NCI-H2107 (cell line): ENCODE measurements at regions not wholly inside any gene's neighbourhood (a gene's known extent, or its start where the extent isn't known, plus 50 kb on each side); places are given as distances from the start of the nearest gene placed in this dataset.
"Not testable (repeated sequence)": the region's sequence is repeated elsewhere in the genome, so short reads cannot be mapped to it uniquely, and the experiment has no call there.

Source experiments
- DNase-seq: peaks from one replicate; lab custom pipeline; 2025; lab: John Stamatoyannopoulos, UW

DNA sequence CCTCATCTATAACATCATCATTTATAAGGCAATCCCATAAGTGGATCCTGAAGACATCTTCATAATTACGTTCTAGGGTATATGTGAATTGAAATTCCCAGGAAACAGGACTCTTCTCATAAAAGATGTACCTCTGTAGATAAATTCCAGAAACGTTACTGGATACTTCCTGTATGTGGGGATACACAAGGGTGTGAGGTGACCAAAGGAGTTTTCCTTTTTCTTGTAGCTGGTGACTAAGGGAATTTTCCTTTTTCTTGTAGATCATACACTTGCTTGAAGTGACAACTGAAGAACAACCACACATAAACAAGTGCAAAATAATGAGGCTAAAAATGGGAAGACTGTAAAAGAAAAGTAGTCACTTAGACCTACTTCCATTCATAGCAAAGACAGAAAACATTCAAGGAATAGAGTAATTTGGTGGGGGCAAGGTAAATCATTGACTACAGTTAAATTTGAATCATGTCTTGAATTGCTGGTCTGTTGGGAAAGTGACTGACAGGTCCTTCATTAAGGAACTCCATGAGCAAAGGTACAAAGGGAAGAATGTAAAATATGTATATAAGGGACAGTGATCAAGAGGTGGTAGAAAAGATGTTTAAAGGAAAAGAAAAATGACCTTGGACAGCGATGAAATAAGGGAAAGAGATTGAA is 53.2 kb upstream of the UBE2E3 start:
- DNase-seq: no peak

DNA sequence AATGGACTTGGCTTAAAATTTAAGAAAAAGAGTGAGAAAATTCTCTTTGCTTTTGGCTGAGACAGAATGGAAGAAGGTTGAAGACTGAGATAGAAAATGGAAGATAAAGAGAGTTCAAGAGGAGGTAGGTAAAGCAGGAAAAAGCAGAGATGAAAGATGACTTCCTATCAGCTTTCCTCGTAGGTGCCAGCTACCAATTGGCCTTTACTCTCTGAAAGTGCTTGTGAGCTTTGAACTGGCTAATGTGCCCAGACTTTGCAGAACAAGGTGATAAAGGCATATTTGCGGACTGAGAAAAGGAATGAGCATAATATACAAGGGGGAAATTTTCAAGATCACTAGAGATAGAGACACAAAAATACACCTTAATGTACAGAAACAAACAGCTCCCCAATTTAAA is 54.7 kb upstream of the UBE2E3 start:
- DNase-seq: no peak

DNA sequence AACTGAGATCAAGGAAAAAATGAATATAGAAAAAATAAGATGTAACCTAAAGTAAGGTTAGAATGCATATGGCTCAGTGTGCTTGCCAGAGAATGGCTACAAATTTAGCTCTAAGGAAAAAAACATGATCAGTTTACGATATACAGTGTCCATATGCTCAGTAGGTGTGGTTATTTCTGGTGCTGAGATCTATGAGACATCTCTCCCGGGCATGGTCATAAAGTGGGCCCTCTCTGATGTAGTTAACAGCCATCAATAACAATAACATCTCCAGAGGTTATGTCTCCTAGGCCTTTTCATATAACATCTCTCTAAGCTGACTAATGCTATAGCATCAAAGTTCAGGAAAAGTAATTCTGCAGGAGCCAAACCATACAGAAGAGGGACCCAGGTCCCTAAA is 56.3 kb upstream of the UBE2E3 start:
- DNase-seq: no peak

DNA sequence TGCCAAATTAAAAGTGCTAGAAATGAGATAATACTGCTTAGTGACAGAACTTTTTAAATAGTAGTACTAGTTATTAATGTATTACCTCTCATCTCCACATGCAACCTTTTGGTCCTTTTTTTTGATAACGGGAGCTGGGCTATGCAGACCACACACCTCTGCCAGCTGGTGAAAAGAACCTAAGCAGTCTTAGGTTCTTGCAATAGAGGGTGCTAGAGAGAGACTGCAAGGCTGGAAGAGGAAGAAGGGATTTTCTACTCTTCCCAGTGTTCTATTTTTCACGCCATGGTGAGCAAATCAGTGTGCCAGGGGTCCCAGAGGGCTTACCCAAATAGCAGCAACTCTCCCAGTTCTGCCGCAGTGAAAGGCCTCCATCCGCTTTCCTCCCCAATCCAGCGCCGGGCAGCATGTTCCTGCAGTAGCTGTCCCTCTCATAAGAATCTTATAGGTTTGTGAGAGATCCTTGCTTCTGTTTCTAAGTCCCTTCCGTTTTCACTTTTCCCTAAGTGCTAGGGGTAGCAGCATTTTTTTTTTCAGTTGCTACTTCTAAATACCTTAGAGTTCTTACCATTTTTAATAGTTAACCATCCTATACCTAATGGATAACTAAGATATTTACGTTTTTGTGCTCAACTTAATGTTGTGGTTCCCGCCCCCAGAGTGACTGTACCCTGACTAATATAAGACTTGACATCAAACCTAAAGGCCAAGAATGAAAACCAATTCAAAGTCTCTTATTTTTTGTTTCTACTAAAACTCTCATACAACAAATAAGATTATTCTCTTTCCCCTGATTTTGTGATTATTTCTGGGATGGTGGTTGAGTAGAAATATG is 69.4 kb upstream of the UBE2E3 start:
- no peak for DNase-seq

DNA sequence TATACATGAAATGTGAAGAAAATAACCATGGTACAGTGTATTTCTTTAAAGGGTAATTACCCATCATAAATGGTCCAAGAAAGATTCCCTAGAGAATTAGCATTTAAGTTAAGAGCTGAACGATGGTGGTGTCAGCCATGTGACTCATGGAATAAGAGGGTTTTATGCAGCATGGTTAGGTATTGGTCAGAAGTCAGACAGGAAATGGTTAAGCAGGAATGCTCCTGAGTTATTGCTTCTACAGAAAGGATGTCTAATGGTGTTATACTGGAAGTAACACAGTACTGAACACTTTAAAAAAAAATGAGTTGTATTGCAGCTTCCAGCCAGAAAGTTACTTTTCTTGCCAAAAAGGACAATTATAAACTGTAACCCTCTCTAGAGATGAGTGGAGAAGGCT is 72.7 kb upstream of the UBE2E3 start:
- no peak for DNase-seq

DNA sequence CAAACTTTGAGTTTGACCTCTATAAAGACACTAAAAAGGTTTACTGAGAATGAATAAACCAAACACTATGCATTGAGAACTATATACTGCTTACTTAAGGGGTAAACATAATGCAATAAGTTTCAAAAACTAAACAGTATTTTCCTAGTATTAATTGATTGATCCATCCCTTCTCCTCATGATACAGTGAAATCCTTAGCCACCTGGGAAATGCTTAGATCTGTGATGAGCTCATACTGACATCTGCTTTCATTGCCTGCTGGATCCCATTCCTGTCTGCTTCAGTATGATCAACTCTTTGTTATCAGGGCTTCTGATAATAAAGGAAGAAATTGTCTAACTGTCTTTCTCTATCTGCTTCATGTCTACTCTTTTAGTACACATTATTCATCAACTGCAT is 74.9 kb upstream of the UBE2E3 start:
- DNase-seq: no peak

DNA sequence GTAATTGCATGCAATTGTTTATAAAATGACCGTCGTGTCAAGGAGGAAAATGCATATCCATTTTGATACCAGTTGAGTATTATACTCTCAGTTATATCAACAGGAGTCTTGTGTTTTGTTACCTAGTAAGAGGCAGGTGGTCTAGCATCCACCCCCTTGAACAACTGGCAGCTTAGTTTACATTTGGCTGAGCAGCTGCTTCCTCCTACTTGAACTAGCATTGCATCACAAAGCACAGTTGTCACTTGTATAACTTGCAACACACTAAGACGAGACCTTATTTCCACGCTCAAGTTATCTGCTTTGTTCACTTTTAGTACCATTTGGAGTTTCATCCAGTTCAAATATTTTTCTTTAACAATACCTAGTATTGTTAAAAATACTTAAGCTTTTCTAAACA is 75.4 kb upstream of the UBE2E3 start:
- no peak for DNase-seq

DNA sequence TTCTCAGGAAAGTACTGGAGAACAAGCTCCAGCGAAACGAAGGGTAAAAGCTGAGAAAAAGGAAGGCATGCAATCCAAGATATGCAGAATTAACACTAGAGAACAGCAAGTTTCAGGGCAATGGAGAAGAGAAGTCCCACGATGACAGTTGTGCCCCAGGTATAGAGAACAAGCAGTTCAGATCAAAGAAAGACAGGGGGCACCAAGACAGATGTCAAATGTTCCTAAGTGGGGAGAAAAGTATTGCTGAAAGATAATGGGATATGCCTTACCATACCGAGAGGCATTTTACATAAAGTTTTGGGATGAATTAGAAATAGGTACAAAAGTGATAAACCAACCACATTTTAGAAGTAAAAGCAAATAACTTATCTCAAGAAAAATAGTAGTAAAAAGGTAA is 79.1 kb upstream of the UBE2E3 start:
- DNase-seq: no peak

DNA sequence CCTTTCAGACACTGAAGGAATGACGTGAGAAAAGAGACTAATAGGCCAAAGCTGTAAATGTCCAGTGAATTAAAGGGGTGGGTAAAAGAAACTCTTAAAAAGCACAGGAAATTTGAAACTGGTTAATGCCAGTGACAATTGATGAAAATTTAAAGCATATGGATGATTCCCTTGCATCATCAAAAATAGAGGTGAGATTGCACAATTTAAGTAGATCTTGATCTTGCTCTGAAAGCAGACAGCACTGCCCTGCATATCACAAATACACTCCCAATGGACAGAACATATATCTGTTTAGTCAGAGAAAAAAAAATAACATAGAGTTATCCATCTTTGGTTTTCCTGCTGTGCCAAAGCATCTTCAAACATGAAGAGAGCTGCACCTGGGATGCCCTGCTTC is 86.7 kb upstream of the UBE2E3 start:
- no peak for DNase-seq

DNA sequence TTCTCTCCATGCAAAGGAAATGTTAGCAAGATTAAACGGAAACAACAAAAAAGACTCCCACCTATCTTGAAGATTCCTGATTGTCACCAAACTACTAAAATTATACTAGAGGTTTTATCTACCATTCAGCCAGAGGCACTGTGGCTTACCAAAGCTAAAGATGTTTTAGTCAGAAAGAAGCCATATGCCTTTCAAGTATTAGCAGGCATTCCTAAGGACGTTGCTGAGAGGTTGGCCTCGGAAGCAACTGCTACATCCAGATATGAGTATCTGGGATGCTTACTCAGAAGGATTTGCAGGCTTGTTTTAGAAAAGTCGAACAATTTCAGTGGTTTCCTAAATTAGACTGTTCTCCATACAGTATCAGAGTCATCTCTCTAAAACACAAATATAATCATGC is 88.3 kb upstream of the UBE2E3 start:
- no peak for DNase-seq

DNA sequence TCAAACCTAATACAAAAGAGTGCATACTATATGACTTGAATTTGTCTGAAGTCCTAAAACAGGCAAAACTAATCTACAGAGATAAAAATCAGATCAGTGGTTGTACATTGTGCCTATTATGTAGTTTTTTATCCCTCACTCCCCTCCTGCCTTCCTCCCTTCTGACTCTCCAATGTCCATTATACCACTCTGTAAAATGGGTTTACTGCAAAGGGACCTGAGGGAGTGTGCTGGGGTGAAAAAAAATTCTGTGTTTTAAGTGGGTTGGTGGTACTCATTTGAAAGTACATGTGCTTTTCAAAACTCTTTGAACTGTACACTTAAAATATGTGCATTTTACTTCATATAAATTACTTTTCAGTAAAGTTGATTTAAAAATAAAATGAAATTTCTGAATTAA is 89.0 kb upstream of the UBE2E3 start:
- DNase-seq: no peak

DNA sequence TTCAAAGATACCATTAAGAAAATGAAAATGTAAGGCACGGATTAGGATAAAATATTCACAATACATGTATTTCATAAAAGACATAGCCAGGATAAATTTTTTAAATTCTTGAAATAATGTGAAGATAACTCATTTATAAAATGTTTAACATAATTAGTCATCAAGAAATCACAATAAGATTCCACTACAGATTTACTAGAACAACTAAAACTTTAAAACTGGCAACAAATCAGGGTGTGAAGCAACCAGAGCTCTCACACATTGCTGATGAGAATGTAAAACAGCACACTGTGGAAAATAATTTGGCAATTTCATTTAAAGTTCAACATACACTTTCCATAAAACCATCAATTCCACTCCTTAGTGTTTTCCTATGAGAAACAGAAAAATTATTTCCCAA is 89.6 kb upstream of the UBE2E3 start:
- no peak for DNase-seq

DNA sequence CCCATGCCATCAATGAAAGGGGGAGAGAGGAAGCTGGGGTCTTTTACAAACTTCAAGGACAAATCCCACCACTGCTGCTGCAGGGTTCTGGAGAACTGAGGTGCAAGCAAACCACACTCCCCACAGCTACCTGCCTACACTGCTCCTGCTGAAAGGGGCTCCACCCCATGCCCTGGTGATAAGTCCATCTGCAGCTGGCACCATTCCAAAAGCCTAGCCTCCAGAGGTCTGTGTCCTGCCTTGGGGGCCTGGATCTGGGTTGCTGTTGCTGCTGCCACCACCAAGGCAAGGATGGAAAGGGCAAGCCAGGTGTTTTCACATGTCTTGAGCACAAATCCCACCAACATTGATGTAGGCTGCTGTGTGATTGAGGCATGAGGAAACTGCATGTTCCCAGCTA is 97.4 kb upstream of the UBE2E3 start:
- no peak for DNase-seq

DNA sequence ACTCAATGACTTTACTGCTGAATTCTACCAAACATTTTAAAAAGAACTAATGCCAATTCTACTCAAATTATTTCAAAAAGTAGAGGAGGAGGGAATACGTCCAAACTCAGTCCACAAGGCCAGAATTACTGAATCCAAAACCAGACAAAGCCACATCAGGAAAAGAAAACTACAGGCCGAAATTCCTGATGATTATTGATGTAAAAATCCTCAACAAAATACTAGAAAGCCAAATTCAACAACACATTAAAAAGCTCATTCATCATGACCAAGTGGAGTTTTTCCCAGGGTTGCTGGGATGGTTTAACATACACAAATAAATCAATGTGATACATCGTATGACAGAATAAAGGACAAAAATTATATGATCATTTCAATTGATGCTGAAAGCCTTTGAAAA is 103.9 kb upstream of the UBE2E3 start:
- no peak for DNase-seq

DNA sequence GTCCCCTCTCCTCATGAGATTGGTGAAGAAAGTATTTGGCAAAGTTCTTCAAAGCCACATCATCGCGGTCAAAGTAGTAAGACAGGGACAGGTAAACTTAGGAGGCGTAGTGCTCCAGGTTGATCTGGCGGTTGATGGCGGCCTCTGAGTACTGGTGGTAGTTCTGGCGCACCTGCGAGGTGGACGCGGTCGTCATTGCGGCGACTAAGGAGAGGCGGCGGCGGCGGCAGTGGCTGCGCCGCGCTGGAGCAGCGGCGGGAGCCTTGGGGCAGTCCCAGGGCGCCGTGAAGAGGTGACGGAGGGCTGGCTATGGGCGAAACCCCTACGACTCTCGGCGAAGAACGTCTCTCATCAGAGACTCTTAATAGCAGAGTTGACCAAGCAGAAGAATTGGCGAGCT is 107.2 kb upstream of the UBE2E3 start:
- no peak for DNase-seq

DNA sequence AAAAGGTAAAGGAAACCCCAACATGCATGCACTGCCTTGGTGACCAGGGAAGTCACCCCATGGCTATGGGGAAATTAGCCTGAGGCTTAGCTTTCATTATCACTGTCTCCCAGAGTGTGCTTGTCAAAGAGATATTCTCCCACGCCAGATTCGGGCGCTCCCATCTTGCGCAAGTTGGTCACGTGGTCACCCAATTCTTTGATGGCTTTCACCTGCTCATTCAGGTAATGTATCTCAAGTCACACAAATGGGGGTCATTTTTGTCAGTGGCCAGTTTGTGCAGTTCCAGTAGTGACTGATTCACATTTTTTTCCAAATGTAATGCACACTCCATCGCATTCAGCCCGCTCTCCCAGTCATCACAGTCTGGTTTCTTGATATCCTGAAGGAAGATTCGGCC is 107.6 kb upstream of the UBE2E3 start:
- DNase-seq: not testable (repeated sequence)

DNA sequence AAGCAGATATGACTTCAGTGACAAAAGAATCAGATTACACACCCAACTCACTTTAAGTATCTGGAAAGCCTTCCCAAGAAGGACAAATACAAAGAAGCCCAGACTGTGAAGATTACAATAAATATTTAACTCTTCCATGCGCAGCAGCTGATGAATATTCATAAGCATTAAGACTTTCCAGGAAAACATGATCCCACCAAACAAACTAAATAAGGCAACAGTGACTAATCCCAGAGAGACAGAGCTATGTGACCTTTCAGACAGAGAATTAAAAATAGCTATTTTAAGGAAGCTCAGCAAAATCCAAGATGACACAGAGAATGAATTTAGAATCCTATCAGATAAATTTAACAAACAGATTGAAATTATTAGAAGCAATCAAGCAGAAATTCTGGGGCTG is 108.2 kb upstream of the UBE2E3 start:
- no peak for DNase-seq

DNA sequence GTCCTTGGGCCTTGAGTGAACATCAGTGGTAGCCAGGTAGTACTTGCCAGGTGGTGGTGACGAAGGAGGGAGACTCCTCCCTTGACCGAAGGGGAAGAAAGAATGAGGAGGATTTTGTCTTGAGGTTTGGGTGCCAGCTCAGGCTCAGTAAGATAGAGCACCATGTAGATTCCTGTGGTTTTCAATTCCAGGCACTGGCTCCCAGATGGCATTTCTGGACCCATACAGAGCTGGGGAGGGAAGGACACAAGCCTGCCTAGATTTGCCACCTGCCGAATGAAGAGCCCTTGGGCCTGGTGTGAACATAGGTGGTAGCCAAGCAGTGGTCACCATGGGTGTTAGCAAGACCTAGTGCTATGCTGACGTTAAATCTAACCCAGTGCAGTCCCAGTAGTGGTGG is 108.8 kb upstream of the UBE2E3 start:
- no peak for DNase-seq

DNA sequence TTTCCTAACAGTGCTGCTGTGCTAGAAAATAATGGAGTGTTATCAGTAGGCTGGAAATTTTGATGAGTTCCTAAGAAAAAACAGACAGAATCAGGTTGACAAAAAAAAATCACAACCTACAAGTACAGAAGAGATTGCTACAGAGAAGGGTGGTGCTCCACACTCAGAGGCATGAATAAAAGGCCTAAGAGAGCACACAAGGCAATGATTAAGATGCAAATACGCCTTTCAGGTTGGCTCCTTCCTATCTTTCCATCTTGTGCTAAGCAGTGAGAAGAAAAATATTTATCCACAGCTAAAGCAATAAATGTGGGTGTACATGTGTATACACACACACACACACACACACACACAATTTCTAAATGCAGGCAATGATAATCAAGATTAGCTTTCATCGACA is 130.6 kb upstream of the UBE2E3 start:
- no peak for DNase-seq

DNA sequence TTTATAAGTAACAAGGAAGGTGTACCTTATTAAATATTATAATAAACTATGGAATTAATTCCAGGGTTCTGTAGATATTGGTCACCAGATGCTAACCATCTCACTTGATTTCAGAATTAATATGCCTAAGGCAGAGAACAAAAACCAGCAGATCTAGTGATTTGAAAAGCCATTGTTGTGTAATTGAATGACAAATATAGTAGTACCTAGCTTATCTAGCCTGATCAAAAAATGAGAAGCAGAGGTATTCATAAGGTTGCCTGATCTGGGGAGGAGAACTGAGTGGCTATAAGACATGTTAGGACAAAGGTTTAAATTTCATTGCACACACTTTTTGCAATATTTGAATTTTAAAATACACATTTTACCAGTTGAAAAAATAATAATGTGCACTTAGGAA is 132.0 kb upstream of the UBE2E3 start:
- no peak for DNase-seq

DNA sequence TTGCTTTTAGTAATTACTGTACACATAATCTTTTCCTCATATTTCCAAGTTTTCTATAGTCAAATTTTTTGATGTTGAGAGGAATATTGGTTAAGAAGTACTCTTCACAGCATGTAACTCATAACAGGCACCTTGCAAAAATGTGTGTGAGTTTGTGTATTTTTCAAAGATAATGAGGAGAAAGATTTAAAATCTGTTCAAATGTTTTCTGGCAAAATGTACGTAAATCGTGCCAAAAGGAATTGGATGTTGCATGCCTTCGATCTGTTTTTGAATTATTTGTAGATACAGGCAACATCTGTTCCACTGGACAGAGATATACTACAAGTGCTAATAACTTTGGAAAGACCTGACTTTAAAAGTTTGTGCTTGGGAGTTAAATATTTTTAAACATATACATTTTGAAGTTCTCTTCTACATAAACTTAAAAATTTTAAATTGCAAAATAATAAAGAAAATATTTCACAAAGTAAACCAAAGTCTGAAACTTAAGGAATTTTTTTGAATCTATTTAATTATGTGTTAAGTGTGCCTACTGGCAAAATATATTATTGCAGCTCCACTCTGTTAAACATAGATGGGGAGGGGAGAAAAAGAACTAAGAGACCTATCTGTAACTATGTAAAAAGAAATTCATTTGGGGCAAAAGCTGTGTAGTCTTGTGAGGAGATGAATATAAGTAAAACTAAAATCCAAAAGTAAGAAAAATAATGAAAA is 133.5 kb upstream of the UBE2E3 start:
- DNase-seq: no peak

DNA sequence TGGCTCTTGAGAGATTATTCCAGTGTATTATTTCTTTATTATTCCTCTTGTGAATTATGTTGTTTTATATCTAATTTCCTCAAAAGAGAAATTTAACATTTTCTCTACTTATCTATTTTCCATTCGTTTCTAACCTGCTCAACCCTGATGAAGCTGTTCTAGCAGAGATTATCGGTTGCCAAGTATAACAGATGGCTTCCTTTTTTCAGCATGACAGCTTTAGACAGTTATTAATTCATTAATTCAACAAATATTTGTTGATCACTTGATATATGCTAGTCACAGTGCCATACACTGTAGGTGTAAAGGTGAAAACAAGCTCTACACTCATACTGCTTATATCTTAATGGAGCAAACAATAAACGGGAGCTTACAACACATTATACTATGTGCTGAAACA is 137.9 kb upstream of the UBE2E3 start:
- DNase-seq: no peak

DNA sequence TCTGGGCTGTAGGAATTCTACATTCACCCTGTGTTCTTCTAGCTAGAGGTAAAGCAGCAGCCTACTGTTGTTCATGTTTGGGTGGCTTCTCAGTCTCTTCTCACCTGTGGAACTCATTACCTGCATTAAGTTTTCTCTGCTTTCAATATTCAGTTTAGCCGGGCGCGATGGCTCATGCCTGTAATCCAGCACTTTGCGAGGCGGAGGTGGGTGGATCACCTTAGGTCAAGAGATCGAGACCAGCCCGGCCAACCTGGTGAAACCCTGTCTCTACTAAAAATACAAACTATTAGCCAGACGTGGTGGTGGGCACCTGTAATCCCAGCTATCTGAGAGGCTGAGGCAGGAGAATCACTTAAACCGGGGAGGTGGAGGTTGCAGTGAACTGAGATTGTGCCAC is 139.8 kb upstream of the UBE2E3 start:
- DNase-seq: no peak
